Lung (tissue), 11 donors: ENCODE measurements at regions not wholly inside any gene's neighbourhood (a gene's known extent, or its start where the extent isn't known, plus 50 kb on each side); places are given as distances from the start of the nearest gene placed in this dataset.

Source experiments
- ATAC-seq: fragments of 200-7000 bp; cut with Tn5 transposase; one replicate; pipeline ENCODE4 v1.9.1; 2020; ENCODE audit warnings: moderate number of reproducible peaks; ENCODE audit not compliant: insufficient read depth, low FRiP score
- DNase-seq, 3 donors: peaks; one replicate each; pipeline ENCODE4 v3.0.0-alpha.2; 2013 to 2017
- H3K27ac ChIP-seq, 2 donors: one replicate each; pipeline ENCODE4 v1.5.1; 2013; ENCODE audit warnings: mild to moderate bottlenecking in 2 of 2, moderate library complexity in 2 of 2, control low read depth in 1 of 2, inconsistent platforms in 1 of 2, low read depth in 1 of 2, low read length in 1 of 2
- H3K27me3 ChIP-seq, 3 donors: one replicate each; pipeline ENCODE4 v1.5.1; 2013; ENCODE audit warnings: low read length in 2 of 3; ENCODE audit not compliant: control insufficient read depth in 3 of 3, insufficient read depth in 3 of 3
- H3K36me3 ChIP-seq, 4 donors: one replicate each; pipeline ENCODE4 v1.5.1; 2013; ENCODE audit warnings: low read length in 4 of 4, mild to moderate bottlenecking in 1 of 4, moderate library complexity in 1 of 4; ENCODE audit not compliant: control insufficient read depth in 4 of 4, insufficient read depth in 4 of 4
- H3K4me1 ChIP-seq, 5 donors: one replicate each; pipeline ENCODE4 v1.5.1; 2013; ENCODE audit warnings: low read length in 5 of 5, mild to moderate bottlenecking in 2 of 5, moderate library complexity in 1 of 5; ENCODE audit not compliant: control insufficient read depth in 5 of 5, insufficient read depth in 5 of 5
- H3K4me3 ChIP-seq: one replicate; pipeline ENCODE4 v1.5.1; 2013; ENCODE audit warnings: mild to moderate bottlenecking, control low read depth, moderate library complexity
- H3K9ac ChIP-seq, 2 donors: one replicate each; pipeline ENCODE4 v1.5.1; 2013; ENCODE audit warnings: low read length in 2 of 2, control low read depth in 1 of 2; ENCODE audit not compliant: insufficient read depth in 1 of 2
- H3K9me3 ChIP-seq, 4 donors: one replicate each; pipeline ENCODE4 v1.5.1; 2013; ENCODE audit warnings: low read length in 3 of 4, mild to moderate bottlenecking in 1 of 4, moderate library complexity in 1 of 4; ENCODE audit not compliant: control insufficient read depth in 4 of 4, insufficient read depth in 3 of 4
- CTCF ChIP-seq: IDR thresholded peaks from 2 replicates; pipeline ENCODE4 v1.5.1; 2012; ENCODE audit warnings: mild to moderate bottlenecking; ENCODE audit errors: control extremely low read depth, extremely low read depth
- WGBS, 2 donors: extraction: QIAGEN DNeasy Blood & Tissue Kit; methylation state at CpG; one replicate each; pipeline ENCODE4 v1.1.7; 2013; 5-methylcytosine and 5-hydroxymethylcytosine counted together
- donor health status: control.
- donor health status: control.
- donor health status: Bipolar disorder and iron deficiency.
- donor health status: healthy.
- donor health status: DM: yes; HTN: yes; CAD: no.

GRCh38 chr11:41866525-41866924 is 407.1 kb upstream of the LRRC4C start:
- H3K36me3 ChIP-seq: no peaks in the 10 kb centered on the region
- no peak overlapping the region for H3K9ac ChIP-seq
- H3K9me3 ChIP-seq: no peaks in the 10 kb centered on the region
- DNase-seq (no peak), ATAC-seq (no peak)
- H3K4me1 ChIP-seq: no peaks in the 10 kb centered on the region
- no peak overlapping the region for H3K4me3 ChIP-seq
- H3K27me3 ChIP-seq: no peaks in the 10 kb centered on the region
- no peak for TF ChIP-seq CTCF
- no peak overlapping the region for H3K27ac ChIP-seq

- TF ChIP-seq CTCF: no peak
- Histone ChIP-seq H3K9me3 (no peaks in the 10 kb centered on the region), H3K4me1 (no peaks in the 10 kb centered on the region), H3K9ac (no peak overlapping the region), H3K27me3 (no peaks in the 10 kb centered on the region), H3K36me3 (no peaks in the 10 kb centered on the region), H3K4me3 (no peak overlapping the region), H3K27ac (no peak overlapping the region)
- DNase-seq: no peak
- ATAC-seq: no peak
- 78 to 79% methylated on average over 4 of the region's 4 CpGs for WGBS, 2 donors
Measured at GRCh38 chr11:41868606-41869005, 409.2 kb upstream of the LRRC4C start.

- Histone ChIP-seq H3K36me3 (no peaks in the 10 kb centered on the region), H3K4me1 (no peaks in the 10 kb centered on the region), H3K27ac (no peak overlapping the region), H3K9me3 (no peaks in the 10 kb centered on the region), H3K4me3 (no peak overlapping the region), H3K9ac (no peak overlapping the region), H3K27me3 (no peaks in the 10 kb centered on the region)
- no peak for TF ChIP-seq CTCF
- WGBS, 2 donors: 75 to 81% methylated on average over 3 of the region's 3 CpGs
- DNase-seq (no peak), ATAC-seq (no peak)
Measured at GRCh38 chr11:41872426-41872825, 413.0 kb upstream of the LRRC4C start.

GRCh38 chr11:41872870-41873269 is 413.4 kb upstream of the LRRC4C start:
- Histone ChIP-seq H3K27me3 (no peaks in the 10 kb centered on the region), H3K27ac (no peak overlapping the region), H3K9me3 (no peaks in the 10 kb centered on the region), H3K4me1 (no peaks in the 10 kb centered on the region), H3K36me3 (no peaks in the 10 kb centered on the region), H3K4me3 (no peak overlapping the region), H3K9ac (no peak overlapping the region)
- no peak for DNase-seq
- no peak for ATAC-seq
- WGBS, 2 donors: 80 to 84% methylated on average over 4 of the region's 4 CpGs
- no peak for TF ChIP-seq CTCF
